ENCODE measurements at regions not wholly inside any gene's neighbourhood (a gene's known extent, or its start where the extent isn't known, plus 50 kb on each side); places are given as distances from the start of the nearest gene placed in this dataset.
"Not testable (repeated sequence)": the region's sequence is repeated elsewhere in the genome, so short reads cannot be mapped to it uniquely, and the experiment has no call there.

- TF ChIP-seq JUND (IDR thresholded peaks at IDR 0.05; ENCODE audit: low read depth): peak; percentile 66
- DNase-seq (ENCODE audit: low read depth in 1 of 2, low spot score in 1 of 2): peak in 1 of 2 experiments; percentile 60
- in situ Hi-C loops (cut with HindIII; ENCODE audit: low pct_unique_long_range_greater_than_20kb, low sequenced_read_pairs): no loop called here
Measured at GRCh38 chr10:28903063-28903462, 225.7 kb downstream of the BAMBI start.

GRCh38 chr10:28903736-28904135 is 226.4 kb downstream of the BAMBI start:
- in situ Hi-C loops (cut with HindIII; ENCODE audit: low pct_unique_long_range_greater_than_20kb, low sequenced_read_pairs): no loop called here
- peak in 1 of 2 experiments; percentile 51 for DNase-seq (ENCODE audit: low read depth in 1 of 2, low spot score in 1 of 2)
- TF ChIP-seq JUND (IDR thresholded peaks at IDR 0.05; ENCODE audit: low read depth): peak; percentile 72

- no peak for TF ChIP-seq JUND (IDR thresholded peaks at IDR 0.05; ENCODE audit: low read depth)
- DNase-seq (ENCODE audit: low read depth in 1 of 2, low spot score in 1 of 2): no peak
- in situ Hi-C loops (cut with HindIII; ENCODE audit: low pct_unique_long_range_greater_than_20kb, low sequenced_read_pairs): no loop called here
Measured at GRCh38 chr10:28905371-28905770, 228.1 kb downstream of the BAMBI start.

- in situ Hi-C loops (cut with HindIII; ENCODE audit: low pct_unique_long_range_greater_than_20kb, low sequenced_read_pairs): no loop called here
- no peak for TF ChIP-seq JUND (IDR thresholded peaks at IDR 0.05; ENCODE audit: low read depth)
- DNase-seq (ENCODE audit: low read depth in 1 of 2, low spot score in 1 of 2): no peak
Measured at GRCh38 chr10:28906011-28906411, 228.7 kb downstream of the BAMBI start.

- DNase-seq (ENCODE audit: low read depth in 1 of 2, low spot score in 1 of 2): no peak
- in situ Hi-C loops (cut with HindIII; ENCODE audit: low pct_unique_long_range_greater_than_20kb, low sequenced_read_pairs): no loop called here
Measured at GRCh38 chr10:28906415-28906814, 229.1 kb downstream of the BAMBI start.

GRCh38 chr10:28906934-28907333 is 229.6 kb downstream of the BAMBI start:
- DNase-seq (ENCODE audit: low read depth in 1 of 2, low spot score in 1 of 2): no peak
- in situ Hi-C loops (cut with HindIII; ENCODE audit: low pct_unique_long_range_greater_than_20kb, low sequenced_read_pairs): no loop called here
- TF ChIP-seq JUND (IDR thresholded peaks at IDR 0.05; ENCODE audit: low read depth): no peak

More at GRCh38 chr10:28906415-28906814, 229.1 kb downstream of the BAMBI start:
- no peak for TF ChIP-seq JUND (IDR thresholded peaks at IDR 0.05; ENCODE audit: low read depth)

- no peak for TF ChIP-seq JUND (IDR thresholded peaks at IDR 0.05; ENCODE audit: low read depth)
- DNase-seq (ENCODE audit: low read depth in 1 of 2, low spot score in 1 of 2): no peak
- in situ Hi-C loops (cut with HindIII; ENCODE audit: low pct_unique_long_range_greater_than_20kb, low sequenced_read_pairs): no loop called here
Measured at GRCh38 chr10:28909875-28910274, 232.6 kb downstream of the BAMBI start.

- no peak for TF ChIP-seq JUND (IDR thresholded peaks at IDR 0.05; ENCODE audit: low read depth)
- in situ Hi-C loops (cut with HindIII; ENCODE audit: low pct_unique_long_range_greater_than_20kb, low sequenced_read_pairs): no loop called here
- no peak for DNase-seq (ENCODE audit: low read depth in 1 of 2, low spot score in 1 of 2)
Measured at GRCh38 chr10:28910956-28911355, 233.6 kb downstream of the BAMBI start.

- in situ Hi-C loops (cut with HindIII; ENCODE audit: low pct_unique_long_range_greater_than_20kb, low sequenced_read_pairs); DNase-seq (ENCODE audit: low read depth in 1 of 2, low spot score in 1 of 2): not testable (repeated sequence)
Measured at GRCh38 chr10:28911511-28911910, 234.2 kb downstream of the BAMBI start.

- TF ChIP-seq JUND (IDR thresholded peaks at IDR 0.05; ENCODE audit: low read depth): no peak
- in situ Hi-C loops (cut with HindIII; ENCODE audit: low pct_unique_long_range_greater_than_20kb, low sequenced_read_pairs): no loop called here
- no peak for DNase-seq (ENCODE audit: low read depth in 1 of 2, low spot score in 1 of 2)
Measured at GRCh38 chr10:28912017-28912783, 234.9 kb downstream of the BAMBI start.

- DNase-seq (ENCODE audit: low read depth in 1 of 2, low spot score in 1 of 2): no peak
Measured at GRCh38 chr10:28913436-28914237, 236.3 kb downstream of the BAMBI start.

GRCh38 chr10:28914701-28915100 is 237.4 kb downstream of the BAMBI start:
- DNase-seq (ENCODE audit: low read depth in 1 of 2, low spot score in 1 of 2): no peak
- in situ Hi-C loops (cut with HindIII; ENCODE audit: low pct_unique_long_range_greater_than_20kb, low sequenced_read_pairs): no loop called here
- TF ChIP-seq JUND (IDR thresholded peaks at IDR 0.05; ENCODE audit: low read depth): no peak

More at GRCh38 chr10:28913436-28914237, 236.3 kb downstream of the BAMBI start:
- in situ Hi-C loops (cut with HindIII; ENCODE audit: low pct_unique_long_range_greater_than_20kb, low sequenced_read_pairs): no loop called here
- no peak for TF ChIP-seq JUND (IDR thresholded peaks at IDR 0.05; ENCODE audit: low read depth)

GRCh38 chr10:28915989-28916588 is 238.8 kb downstream of the BAMBI start:
- in situ Hi-C loops (cut with HindIII; ENCODE audit: low pct_unique_long_range_greater_than_20kb, low sequenced_read_pairs): no loop called here
- DNase-seq (ENCODE audit: low read depth in 1 of 2, low spot score in 1 of 2): no peak
- TF ChIP-seq JUND (IDR thresholded peaks at IDR 0.05; ENCODE audit: low read depth): no peak

Measured in T47D (cell line).